Activated CD8-positive, alpha-beta T cell treated with anti-CD3 and anti-CD28 coated beads, Interleukin-2, amount 10 ng/mL, durations not matched to agents 7 days and 5 days (primary cell): ENCODE measurements at regions not wholly inside any gene's neighbourhood (a gene's known extent, or its start where the extent isn't known, plus 50 kb on each side); places are given as distances from the start of the nearest gene placed in this dataset.

Experiments
- ATAC-seq: fragments of 150-1000 bp; cut with Tn5 transposase; one replicate; pipeline ENCODE4 v1.10.0; 2021; ENCODE audit warnings: moderate library complexity
- CTCF ChIA-PET: fragments of 350-600 bp; sonication (Branson Sonifier 250); formaldehyde crosslinking; loops from one replicate; lab custom pipeline; 2021; ENCODE audit warnings: antibody characterized with exemption; lab: Charles Lee
- POLR2A ChIA-PET: fragments of 350-600 bp; sonication (Branson Sonifier 250); formaldehyde crosslinking; loops from one replicate; lab custom pipeline; 2021; ENCODE audit warnings: antibody characterized with exemption; lab: Charles Lee
- DNase-seq: peaks from one replicate; pipeline ENCODE4 v3.0.0-alpha.2; 2020
- H3K27ac Mint-ChIP-seq: one replicate; pipeline ENCODE4 v1.8.0; 2021; ENCODE audit warnings: mild to moderate bottlenecking, mixed read lengths
- H3K27me3 Mint-ChIP-seq: one replicate; pipeline ENCODE4 v1.8.0; 2021; ENCODE audit warnings: low read depth, mixed read lengths
- H3K36me3 Mint-ChIP-seq: one replicate; pipeline ENCODE4 v1.8.0; 2021; ENCODE audit warnings: low read depth, mixed read lengths
- H3K4me1 Mint-ChIP-seq: one replicate; pipeline ENCODE4 v1.8.0; 2021; ENCODE audit warnings: low read depth, mixed read lengths
- H3K4me3 Mint-ChIP-seq: one replicate; pipeline ENCODE4 v1.8.0; 2021; ENCODE audit warnings: mild to moderate bottlenecking, mixed read lengths
- H3K9me3 Mint-ChIP-seq: one replicate; pipeline ENCODE4 v1.8.0; 2022; ENCODE audit warnings: mixed read lengths; ENCODE audit not compliant: insufficient read depth

- DNase-seq (no peak), ATAC-seq (no peak)
- Mint-ChIP-seq H3K4me3 (no peak overlapping the region), H3K9me3 (no peaks in the 10 kb centered on the region), H3K27me3 (no peaks in the 10 kb centered on the region), H3K27ac (no peak overlapping the region), H3K36me3 (no peaks in the 10 kb centered on the region), H3K4me1 (no peaks in the 10 kb centered on the region)
- ChIA-PET CTCF (no interaction called here), POLR2A (no interaction called here)
Measured at GRCh38 chrX:152024710-152025109, 50.2 kb upstream of the GABRE start.
